Thoracic aorta (tissue), 2 donors: ENCODE measurements at regions not wholly inside any gene's neighbourhood (a gene's known extent, or its start where the extent isn't known, plus 50 kb on each side); places are given as distances from the start of the nearest gene placed in this dataset.

Experiments
- ATAC-seq: fragments of 150-250 bp; one replicate; pipeline ENCODE4 v1.8.0; 2017; ENCODE audit warnings: low read depth; ENCODE audit not compliant: insufficient number of reproducible peaks, low FRiP score
- DNase-seq: peaks from one replicate; pipeline ENCODE4 v3.0.0-alpha.2; 2020; ENCODE audit warnings: low spot score
- H3K27ac ChIP-seq, 2 donors: fragments of 200-600 bp; sonication (generic); 1 replicate in 1 of 2; 2 replicates in 1 of 2; pipeline ENCODE4 v1.5.1; 2016; ENCODE audit warnings: mild to moderate bottlenecking in 2 of 2, moderate library complexity in 2 of 2
- H3K27me3 ChIP-seq: fragments of 200-600 bp; sonication (generic); replicated peaks from 2 replicates; pipeline ENCODE4 v1.6.0; 2016; ENCODE audit warnings: mild to moderate bottlenecking; ENCODE audit not compliant: insufficient read depth
- H3K36me3 ChIP-seq: fragments of 200-600 bp; sonication (generic); one replicate; pipeline ENCODE4 v1.5.1; 2016
- H3K4me1 ChIP-seq, 2 donors: fragments of 200-600 bp; sonication (generic); 1 replicate in 1 of 2; 2 replicates in 1 of 2; pipeline versions ENCODE4 v1.5.1 to v1.6.0; 2016; ENCODE audit warnings: low read depth in 2 of 2, mild to moderate bottlenecking in 1 of 2; ENCODE audit not compliant: control insufficient read depth in 1 of 2
- H3K4me3 ChIP-seq: fragments of 200-600 bp; sonication (generic); 2 replicates; pipeline ENCODE4 v1.5.1; 2016; ENCODE audit warnings: mild to moderate bottlenecking
- H3K9me3 ChIP-seq: fragments of 200-600 bp; sonication (generic); 2 replicates; pipeline ENCODE4 v1.5.1; 2016
- TF ChIP-seq, protein P1 (sequence below): fragments of 200-600 bp; sonication (generic); IDR thresholded peaks from one replicate; pipeline ENCODE4 v1.5.1; 2019; ENCODE audit warnings: antibody characterized with exemption

- TF ChIP-seq, protein P1, sequence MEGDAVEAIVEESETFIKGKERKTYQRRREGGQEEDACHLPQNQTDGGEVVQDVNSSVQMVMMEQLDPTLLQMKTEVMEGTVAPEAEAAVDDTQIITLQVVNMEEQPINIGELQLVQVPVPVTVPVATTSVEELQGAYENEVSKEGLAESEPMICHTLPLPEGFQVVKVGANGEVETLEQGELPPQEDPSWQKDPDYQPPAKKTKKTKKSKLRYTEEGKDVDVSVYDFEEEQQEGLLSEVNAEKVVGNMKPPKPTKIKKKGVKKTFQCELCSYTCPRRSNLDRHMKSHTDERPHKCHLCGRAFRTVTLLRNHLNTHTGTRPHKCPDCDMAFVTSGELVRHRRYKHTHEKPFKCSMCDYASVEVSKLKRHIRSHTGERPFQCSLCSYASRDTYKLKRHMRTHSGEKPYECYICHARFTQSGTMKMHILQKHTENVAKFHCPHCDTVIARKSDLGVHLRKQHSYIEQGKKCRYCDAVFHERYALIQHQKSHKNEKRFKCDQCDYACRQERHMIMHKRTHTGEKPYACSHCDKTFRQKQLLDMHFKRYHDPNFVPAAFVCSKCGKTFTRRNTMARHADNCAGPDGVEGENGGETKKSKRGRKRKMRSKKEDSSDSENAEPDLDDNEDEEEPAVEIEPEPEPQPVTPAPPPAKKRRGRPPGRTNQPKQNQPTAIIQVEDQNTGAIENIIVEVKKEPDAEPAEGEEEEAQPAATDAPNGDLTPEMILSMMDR = no peak
- ATAC-seq (no peak), DNase-seq (no peak)
- no peaks in the 10 kb centered on the region for H3K27me3 ChIP-seq
- no peak overlapping the region for H3K27ac ChIP-seq
- H3K36me3 ChIP-seq = no peaks in the 10 kb centered on the region
- no peak overlapping the region for H3K4me3 ChIP-seq
- no peaks in the 10 kb centered on the region for H3K9me3 ChIP-seq
- H3K4me1 ChIP-seq = no peaks in the 10 kb centered on the region
These were observed 53.4 kb upstream of the PTPRG start for GRCh38 chr3:61507946-61508345.
